Activated CD4-positive, alpha-beta T cell treated with anti-CD3 and anti-CD28 coated beads, Interleukin-2, amount 50 U/mL, for 16 hours (primary cell): ENCODE measurements at regions not wholly inside any gene's neighbourhood (a gene's known extent, or its start where the extent isn't known, plus 50 kb on each side); places are given as distances from the start of the nearest gene placed in this dataset.
A peak's percentile ranks its signal among the peaks of the same experiment; 100 is the strongest.
"Not testable (repeated sequence)": the region's sequence is repeated elsewhere in the genome, so short reads cannot be mapped to it uniquely, and the experiment has no call there.

Source experiments
- DNase-seq: peaks from one replicate; pipeline ENCODE4 v3.0.0-alpha.2; 2020

DNA sequence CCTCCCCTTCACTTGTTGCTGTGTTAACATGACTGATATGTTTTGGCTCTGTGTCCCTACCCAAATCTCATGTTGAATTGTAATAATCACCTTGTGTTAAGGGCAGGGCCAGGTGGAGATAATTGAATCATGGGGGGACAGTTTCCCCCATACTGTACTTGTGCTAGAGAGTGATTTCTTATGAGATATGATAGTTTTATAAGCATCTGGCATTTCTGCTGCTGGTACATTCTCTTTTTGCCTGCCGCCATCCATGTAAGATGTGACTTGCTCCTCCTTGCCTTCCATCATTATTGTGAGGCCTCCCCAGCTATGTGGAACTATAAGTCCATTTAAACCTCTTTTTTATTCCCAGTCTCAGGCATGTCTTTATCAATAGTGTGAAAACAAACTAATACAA is 185.0 kb downstream of the TBX18 start:
- DNase-seq = no peak

DNA sequence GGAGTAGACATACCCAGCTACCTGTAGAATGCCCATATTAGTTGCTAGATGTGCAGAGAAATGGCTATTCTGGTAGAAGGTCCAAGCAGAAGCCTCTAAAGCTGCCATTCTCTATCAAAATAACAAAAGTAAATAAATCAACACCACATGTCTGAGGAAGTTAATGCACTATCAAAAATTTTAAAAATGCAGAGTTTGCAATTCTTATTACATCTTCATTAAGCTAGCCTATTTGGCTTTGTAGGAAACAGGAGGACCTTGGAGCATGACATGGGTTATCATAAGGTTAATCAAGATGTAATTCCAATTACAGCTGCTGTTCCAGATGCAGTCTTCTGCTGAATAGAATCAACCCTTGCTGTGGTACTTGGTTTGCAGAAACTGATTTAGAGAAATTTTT is 188.4 kb downstream of the TBX18 start:
- DNase-seq = no peak

DNA sequence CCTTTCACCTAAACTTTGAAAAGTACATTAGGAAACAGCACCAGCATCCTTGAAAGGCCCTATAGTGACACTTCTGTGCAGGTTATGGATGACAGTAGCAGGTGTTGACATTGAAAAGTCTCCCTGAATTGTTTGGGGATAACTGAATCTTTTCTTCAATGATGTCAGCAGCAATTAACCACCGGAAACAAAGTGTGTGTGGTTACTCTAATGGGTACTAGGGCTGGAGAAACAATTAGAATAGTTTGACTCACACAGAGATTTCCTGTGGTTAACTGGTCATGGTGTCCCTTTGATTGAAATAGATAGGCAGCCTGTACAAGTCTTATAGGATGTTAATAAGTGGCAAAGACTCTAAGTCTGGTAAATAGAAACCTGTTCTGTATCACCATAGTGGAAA is 189.1 kb downstream of the TBX18 start:
- peak; percentile 45 for DNase-seq

DNA sequence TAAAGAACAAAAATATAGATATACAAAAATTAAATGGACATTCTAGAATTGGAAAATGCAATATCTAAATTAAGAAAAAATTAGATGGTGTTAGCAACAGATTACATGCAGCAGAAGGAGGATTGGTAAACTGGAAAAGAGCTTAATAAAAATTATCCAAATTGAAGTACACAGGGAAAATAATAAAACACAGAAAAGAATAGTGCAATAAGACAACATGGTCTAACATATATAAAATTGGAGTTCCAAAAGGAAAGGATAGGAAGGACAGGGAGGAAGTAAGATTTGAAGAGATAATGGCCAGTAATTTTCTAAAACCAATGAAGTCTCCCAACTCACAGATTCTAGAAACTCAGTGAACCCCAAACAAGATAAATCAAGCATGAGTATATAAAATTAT is 194.5 kb downstream of the TBX18 start:
- DNase-seq = no peak

DNA sequence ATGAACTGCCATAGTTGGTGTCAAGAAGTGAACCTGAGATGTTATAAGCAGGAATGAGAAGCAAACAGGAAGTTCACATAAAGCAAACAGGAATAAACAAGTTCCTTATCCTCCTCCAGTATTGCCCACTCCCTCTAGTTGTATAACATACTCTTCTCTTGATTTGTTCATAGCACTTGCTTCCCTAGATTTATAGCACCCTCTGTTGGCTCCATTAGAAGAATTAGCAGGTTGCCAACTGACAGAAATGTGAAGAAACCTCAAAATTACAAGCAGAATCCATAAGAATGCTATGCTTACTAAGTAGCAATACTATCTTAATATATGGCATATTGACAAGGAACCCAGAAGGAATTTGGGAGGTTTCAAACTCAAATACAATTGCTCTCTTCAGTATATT is 195.4 kb downstream of the TBX18 start:
- DNase-seq = no peak

DNA sequence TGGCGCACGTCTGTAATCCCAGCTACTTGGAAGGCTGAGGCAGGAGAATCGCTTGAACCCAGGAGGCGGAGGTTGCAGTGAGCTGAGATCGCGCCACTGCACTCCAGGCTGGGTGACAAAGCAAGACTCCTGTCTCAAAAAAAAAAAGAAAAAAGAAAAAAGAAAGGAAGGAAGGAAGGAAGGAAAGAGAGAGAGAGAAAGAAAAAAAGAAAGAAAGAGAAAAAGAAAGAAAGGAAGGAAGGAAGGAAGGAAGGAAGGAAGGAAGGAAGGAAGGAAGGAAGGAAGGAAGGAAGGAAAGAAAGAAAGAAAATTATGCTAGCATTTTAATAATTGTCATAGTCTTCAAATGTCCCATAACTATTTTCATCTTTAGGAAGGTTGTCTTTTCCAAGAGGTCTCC is 198.7 kb downstream of the TBX18 start:
- not testable (repeated sequence) for DNase-seq

DNA sequence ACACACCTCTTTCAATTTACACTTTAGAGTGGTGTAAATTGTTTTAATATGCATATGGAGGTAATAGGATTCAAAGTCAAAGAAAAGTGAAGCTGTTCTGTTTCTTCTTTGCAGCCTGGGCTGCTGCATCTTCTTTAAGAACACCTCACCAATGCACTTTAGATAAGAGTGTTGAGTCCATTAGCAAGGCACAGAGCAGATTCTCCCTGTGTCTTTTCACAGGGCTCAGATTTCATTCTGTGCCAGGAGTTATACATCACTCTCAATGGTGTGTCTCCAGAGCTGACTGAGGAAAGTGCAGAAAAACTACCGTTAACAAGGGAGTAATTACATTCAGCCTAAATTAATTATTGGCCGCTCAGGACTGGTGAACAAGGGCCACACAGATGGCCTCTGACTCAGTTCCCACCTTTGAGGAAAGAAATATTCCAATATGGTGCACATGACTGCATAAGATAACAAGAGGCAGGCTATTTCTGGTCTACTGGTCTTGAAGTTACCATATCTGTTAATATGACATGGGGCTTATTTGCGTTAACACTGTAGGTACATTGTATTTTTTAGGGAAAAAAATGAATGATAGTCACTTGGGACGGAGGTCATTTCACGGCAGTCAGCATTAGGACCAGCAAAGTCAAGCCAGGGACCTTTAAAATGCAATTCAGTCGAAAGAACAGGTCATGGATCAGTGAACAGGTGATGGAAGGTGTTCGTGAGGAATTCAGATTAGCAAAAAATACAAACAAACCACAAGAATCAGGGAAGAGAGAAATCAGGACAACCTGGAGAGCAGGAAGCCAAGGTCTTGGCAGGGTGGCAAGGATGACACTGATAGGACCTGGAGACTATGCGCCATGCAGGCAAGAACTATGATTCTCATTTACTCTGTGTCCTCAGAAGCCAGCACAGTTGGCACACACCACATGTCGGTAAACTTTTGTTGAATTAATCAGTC is 203.7 kb downstream of the TBX18 start:
- no peak for DNase-seq

DNA sequence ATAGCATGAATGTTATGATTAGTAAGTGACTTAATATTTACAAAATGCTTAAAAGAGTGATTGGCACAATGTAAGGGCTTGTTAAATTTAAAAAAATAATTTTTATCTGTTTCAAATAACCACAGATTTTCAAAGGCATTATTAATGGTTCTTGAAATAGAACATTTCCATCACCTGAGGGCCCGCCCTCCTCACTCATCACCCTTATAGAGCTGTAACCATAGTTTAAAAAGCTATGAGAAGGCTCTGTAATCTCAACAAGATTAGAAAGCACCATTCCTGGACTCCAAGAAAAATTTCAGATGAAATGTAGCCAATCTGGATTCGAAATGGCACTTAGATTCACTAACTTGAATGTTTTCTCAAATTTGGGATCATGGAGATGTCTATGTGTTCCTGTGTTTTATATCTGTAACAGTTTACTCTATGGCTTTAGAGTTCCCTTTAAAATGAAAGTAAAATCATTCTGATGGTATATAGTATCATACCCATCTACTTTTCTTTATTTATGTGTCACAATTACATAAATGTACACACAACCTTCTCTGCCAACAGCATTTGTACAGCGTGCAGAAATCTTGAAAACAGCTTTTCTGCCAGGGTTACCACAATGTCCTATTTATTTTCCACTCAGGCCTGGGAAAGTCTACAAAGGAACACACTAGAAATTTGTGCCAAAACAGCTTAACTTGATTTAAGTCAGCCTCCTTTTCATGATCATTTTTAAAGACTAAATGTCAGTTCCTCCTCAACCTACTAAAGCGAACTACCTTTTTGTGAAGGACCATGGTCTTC is 207.7 kb downstream of the TBX18 start:
- no peak for DNase-seq

DNA sequence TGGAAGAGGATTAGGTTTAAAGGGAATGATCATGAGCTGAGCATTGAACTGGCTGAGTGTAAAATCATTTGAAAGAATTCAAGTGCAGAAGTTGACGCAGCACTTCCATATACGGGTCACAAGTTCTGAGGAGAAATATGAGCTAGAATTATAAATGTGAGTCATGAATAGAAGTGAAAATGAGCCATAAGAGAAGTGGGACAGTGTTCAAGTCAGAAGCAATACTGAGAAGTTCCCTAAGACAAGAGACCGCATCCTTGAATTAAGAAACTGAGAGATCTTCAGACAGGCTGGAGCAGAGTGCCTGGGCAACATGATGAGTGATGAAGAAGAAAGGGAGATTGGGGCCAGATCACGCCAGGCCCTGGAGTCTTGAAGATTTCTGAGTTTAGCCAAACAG is 209.7 kb downstream of the TBX18 start:
- no peak for DNase-seq

DNA sequence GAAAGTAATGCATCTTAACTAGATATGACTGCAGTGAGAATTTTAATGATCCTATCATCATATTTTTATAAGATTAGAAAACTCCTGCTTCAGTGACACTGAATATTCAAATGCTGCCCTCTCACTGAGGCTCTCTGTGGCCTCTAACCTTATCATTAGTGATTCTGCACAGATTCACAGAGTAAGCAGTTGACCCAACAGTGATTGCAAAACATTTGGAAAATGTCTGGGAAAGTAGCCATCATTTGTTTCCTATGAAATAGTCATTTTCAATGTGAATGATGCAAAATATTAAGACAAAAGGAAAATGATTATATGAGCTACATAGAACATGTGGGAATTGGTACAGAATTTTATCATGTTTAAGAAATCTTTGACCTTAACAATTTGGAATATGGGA is 210.3 kb downstream of the TBX18 start:
- DNase-seq = no peak

DNA sequence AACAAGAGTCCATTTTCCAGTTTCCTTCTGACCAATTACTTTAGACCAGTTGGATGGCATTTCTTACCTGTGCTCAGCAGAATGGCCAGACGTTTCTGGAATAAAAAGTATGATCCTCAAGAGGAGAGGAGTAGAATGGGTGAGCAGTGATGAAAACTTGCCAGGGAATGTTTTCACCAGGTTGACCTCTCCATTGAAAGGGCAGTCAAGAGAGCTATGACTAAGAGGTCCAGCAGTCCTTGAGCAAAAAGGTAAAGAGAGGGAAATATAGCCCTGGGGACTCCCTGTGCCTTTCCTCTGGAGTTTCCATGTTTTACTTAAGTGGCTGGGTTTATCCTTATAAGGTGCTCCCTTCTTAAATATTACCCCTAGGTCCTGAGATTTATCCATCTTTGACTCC is 210.9 kb downstream of the TBX18 start:
- DNase-seq = no peak

DNA sequence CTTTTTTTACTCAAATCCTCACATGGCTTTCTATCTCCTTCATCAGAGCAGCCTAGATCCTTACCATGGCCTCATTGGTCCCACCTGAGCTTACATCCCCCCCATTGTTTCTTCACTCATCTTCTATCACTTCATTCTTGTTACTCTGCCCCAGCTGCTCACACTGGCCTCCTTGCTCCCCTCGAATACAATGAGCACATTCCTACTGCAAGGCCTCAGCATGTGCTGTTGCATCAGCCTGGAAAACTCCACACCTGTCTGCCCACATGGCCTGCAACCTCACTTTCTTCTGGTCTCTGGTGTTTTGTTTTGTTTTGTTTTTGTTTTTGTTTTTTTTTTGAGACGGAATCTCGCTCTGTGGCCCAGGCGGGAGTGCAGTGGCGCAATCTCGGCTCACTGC is 212.6 kb downstream of the TBX18 start:
- DNase-seq = no peak

DNA sequence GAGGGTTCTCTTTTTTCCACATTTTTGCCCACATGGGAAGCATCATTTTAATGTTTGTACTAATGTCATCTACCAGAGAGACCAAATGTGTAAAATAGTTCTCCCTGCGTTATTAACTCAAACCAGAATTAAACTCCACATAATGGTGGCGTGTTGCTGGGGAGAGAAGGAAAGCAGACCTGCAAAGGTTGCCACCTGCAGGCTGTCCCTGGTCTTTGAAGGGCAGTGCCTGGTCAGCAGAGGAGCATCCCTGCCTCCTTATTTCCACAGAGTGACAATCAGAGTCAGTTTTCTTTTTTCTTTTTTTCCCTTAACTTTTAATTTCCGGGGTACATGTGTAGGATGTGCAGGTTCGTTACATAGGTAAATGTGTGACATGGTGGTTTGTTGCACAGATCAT is 214.5 kb downstream of the TBX18 start:
- DNase-seq = no peak

DNA sequence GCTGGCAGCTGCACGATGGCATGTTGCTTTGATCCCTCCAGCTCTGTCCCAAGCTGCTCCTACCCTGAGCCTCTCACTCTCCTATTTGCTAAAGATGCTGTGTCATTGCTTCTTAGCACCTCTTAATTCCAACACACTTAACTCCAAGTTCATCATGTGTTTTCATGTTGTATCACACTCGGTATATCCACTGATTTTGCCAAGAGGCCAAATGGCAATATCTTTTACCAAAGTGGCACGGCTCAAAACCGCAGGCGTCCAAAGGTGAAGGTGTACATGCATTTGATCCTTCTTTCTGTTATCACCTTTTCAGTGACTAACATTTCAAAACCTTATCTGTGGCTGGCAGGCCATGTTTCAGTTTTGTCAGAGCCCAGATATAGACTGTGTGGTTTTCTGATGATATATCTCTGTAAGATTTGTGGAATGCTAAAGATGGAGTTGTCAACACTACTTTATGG is 217.0 kb downstream of the TBX18 start:
- peak; percentile 4 for DNase-seq

DNA sequence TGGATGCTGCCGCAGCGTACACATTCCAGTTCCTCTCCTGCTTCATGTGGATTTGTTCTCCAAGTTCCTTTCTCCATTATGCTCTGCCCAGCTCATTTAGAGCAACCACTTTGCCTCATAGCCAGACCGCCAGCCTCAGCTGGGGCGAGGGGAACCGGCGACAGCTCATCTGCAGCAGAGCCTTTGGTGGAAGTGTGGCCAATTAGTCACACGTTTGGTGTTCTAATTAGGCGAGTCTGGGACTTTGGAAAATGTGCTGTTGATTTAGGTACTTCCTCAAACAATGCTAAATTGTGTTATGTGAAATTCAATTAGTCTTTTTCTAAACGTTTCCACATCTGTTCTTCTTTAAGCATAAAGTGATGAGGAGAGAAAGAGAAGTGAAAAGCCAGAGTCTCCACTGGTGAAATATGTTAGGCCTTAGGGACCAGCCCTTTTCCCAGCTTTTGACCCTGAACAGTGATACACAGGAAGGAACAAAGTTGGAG is 217.9 kb downstream of the TBX18 start:
- no peak for DNase-seq

DNA sequence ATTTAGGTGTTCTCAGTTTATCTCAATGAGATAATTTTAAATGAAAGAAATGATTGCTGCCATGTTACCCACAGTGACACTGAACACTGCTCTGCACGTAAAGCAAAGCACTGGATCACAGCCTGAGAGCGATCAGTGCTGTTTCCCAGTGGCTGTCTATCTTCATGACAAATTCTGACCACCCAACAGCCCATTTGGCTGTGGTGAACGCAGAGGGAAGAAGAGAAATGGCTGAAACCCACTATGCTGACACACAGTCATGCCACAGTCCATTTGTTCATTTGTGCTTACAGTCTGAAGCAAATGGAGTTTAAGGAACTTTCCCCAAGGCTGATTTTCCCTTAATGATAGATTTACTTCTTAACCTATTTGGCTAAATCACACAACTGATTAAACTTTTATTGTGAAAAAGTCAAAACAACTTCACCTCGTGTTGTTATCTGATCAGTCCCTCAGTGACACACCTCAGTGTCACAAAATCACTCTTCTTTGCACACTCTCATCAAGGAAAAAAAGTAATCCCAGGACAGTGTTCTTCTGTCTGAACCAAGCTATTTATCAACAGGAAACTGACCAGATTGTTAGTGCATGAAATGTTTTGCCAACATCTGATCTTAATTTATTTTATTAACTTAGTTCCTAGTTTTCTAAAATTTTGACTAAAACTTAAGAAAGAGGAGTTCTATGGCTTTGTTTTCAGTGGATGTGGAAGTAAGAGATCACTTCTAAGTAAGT is 225.1 kb downstream of the TBX18 start:
- no peak for DNase-seq

DNA sequence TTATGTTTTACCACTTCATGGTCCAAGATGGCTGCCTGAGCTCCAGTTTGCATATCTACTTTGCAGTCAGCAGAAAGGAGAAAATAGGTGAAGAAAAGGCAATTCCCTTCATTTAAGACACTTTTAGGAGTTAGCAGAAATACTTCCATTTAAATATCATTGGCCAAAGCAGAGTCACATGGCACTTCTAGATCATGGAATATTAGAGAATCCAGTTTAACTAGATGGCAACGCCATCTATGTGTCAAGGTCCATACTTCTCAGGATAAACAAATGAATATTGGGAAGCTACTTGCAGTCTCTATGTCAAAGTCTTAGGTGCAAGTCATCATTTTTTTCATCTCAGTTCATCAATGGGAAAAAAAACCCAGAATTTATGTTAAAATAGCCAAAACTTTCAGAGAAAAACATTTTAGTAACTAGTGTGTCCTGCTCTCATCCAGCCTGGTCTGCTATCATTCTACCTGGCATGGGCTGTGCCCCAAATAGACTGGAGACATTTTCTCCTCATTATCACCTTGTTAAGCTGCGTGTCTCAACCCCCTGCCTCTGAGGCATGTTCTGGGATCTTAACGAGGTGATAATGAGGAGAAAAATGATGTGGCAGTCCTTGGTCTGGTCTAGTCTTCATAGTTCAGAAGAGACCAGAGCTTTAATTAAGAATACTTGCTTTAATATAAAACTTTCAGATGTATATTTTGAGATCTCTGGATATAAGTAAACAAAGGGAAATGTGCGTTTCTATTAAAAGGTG is 227.3 kb downstream of the TBX18 start:
- no peak for DNase-seq

DNA sequence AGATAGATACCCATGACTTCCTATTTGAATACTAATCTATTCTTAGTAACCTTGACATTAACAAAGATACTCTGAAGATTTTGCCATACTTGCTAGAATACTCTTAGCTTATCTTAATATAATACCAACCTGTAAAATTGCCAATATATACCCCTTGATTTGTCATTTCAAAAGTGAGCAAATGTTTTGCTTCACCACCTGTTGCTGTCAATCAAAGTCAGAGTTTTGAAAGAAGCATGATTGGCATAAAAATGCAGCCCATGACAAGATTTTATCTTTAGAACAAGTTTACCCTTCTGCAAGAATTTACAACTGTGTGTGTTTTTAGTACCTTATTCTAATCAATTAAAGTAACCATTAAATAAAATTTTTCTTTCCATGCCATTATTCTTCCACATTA is 236.2 kb downstream of the TBX18 start:
- DNase-seq = no peak

DNA sequence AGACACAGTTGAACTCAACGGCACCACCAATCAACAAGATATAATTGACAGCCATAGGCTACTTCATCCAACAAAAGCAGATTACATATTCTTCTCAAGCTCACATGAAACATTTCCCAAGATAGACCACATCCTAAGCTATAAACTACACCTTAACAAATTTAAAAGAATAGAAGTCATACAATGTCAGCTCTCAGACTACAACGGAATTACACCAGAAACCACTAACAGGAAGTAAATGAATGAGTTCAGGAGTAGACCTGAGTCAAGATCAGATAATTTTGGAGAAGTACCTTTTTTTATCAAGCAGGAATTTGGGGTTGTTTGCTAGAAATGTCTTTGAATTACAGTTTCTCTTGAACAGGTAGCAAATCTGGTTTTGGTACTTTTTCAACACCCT is 237.8 kb downstream of the TBX18 start:
- DNase-seq = peak; percentile 5

DNA sequence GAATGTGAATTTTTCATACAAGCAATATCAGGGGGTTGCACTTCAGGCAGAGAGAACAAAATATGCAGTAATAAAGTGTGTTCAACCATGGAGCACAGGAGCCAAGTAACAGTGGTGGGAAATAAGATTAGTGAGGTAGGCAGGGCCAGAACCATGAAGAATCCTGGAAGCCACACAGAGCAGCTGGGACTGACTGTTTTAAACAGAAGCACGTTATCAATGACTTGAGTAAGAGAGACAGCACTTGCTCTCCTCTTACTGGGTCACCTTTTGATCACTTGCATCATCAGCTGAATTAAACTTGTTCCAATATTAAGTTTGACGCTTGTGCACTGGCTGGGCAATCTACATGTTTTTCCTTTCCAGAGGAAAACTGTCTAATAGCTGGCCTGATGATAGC is 238.5 kb downstream of the TBX18 start:
- no peak for DNase-seq

DNA sequence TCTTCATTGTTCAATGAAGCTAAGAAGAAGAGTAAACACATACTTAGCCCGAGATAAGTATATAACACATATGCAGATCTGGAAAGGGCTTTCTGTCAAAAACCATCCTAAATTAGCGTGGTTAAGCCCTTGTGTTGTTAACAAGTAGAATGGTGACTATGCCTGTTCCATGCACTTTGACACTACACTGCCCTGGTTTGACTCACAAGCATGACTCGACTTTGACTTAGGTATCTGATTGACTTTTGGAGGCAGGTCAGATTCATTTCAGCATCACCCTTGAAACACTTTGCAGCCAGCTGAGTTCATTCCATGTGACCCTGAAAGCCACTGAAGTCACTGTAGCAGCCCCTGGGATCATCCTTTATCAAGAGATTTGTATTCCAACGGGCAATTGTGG is 239.8 kb downstream of the TBX18 start:
- peak; percentile 25 for DNase-seq

DNA sequence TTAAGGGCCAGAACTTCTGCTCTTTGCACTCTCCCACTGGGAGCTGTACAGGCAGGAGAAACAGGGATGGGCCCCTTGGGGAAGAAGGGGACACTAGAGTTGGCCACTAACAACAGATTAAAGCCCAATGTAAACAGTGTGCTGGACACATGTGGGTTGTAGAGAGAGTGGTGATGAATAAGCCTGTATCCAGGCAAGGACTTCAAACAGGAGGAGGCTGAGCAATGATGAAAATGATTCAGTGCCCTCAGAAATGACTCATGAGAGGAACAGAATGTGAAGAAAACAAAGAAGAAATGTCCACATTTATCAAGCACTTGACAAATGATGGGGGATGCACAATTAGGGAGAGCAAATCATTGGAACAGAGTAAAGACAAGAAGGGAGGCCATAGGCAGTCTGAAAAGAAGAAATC is 242.3 kb downstream of the TBX18 start:
- DNase-seq = peak; percentile 10
